Activated CD8-positive, alpha-beta memory T cell treated with anti-CD3 and anti-CD28 coated beads for 4 hours (primary cell): ENCODE measurements at regions not wholly inside any gene's neighbourhood (a gene's known extent, or its start where the extent isn't known, plus 50 kb on each side); places are given as distances from the start of the nearest gene placed in this dataset.

Experiments used
- DNase-seq, 2 donors: peaks; one replicate each; pipeline ENCODE4 v3.0.0-alpha.2; 2020; ENCODE audit warnings: low read depth in 2 of 2

DNA sequence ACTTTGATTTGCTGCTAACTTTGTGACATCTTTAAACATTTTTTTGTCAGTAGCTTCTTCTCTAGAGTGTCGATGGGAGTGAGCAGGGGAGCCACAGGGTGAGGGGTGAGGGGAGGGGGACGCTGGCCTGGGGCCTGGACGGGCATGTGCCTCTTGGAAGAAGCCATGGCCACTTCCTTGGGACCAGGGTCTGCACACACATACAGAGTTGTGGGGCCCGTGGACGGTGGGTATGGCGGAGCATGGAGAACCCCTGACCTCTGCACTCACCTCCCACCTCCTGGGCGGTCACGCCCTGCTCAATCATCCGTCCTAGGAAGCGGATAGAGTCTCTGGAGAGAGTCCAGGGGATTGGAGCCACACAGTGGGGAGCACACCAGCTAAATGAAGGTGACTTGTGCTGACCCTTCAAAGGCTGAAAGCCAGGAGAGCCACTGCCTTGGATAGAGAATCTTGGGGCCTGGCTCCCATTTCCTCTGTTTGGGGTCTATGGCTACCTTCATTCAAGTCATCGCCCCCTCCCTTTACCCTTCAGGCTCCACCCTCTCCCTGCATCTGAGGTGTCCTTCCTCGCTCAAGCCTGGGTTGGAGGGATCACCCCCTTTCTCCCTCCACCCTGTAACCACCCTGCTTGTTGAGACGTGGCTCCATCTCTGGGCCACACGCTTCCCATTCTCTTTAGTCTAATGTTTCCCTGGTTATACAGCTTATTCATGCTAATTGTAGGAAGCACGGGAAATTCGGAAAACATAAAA lies 63.9 kb upstream of the HAAO start:
- no peak for DNase-seq

DNA sequence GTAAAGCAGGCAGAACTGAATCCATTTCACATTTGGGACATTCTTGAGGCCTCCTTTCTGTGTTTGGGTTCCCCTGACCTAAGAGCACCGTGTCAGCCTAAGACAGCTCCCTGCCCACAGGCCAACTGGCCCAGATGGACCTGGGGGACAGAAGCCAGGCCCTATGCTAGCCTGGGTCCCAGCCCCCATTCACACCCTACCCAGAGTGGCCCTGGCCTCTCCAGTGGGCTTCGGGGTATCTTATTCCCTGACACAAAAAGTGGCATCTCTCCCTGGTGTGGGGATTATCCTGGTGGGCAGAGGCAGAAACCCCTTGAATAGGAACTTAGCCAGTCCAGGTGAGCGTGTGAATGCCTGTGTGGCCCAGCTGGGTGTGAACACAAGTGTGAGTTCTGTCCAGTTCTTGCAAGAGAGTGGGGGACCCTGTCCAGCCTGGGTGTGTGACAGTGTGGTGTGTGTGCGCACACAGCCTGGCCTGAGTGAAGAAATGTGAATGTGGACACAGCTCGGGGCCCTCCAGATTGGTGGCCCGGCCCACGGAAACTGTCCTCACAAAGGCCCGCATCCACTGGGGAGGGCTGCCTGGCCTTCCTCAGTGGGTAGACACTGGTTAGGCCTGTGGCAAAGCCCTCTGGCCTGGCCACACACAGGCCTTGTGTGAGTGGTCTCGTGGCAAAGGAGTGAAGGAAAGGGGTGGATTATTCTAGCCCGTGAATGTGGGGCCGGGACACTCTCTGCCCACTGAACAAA lies 63.0 kb upstream of the HAAO start:
- DNase-seq = no peak

GRCh38 chr2:42854207-42854818 lies 61.9 kb upstream of the HAAO start:
- no peak for DNase-seq

DNA sequence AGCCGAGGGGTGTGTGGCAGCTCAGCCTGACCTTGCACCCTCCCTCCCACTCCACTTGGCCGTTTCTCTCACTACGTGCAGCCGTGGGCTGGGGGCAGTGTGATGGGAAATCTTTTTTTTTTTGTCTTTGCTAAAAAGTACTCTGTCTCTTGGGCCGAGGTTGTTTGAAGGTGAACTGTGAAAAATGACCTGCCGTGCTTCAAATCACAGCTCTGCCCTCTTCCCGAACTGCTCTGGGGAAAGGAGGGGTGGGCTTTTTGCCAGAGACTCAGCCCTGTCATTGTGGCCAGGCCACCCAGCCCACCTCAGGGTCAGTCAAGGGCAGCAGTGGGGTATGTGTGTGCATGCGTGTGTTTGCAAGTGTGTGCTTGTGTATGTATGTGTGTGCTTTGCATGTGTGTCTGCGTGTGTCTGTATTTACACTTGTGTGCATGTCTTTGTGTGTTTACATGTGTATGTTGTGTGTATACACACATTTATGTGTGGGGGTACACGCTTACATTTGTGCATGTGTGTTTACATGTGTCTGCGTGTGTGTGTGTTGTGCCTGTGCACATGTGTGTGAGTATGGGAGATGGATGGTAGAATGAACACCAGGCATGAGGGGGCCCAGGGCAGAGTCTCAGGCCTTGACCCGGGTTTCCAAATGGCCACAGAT lies 61.3 kb upstream of the HAAO start:
- no peak for DNase-seq

DNA sequence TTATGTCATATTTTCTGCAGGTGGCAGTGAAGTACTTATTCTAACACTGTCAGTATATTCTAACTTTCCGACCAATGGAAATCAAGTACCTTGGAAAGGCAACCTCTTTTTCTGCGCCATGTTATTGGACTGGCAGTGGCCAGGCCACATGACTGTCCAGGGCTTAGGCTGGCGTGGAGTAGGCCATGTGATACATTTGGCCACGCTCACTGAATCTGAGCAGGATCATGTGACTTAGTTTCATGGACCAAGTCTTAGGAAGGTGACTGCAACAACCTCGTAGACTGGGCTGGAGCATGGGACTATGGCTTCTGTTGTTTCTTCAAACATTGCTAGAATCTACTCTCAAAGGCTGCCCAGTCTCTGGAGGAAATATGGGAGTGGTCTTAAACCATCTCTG lies 60.4 kb upstream of the HAAO start:
- DNase-seq = no peak

GRCh38 chr2:42851740-42852250 lies 59.4 kb upstream of the HAAO start:
- no peak for DNase-seq

- DNase-seq = no peak
Measured at GRCh38 chr2:42851186-42851585, 58.8 kb upstream of the HAAO start.

DNA sequence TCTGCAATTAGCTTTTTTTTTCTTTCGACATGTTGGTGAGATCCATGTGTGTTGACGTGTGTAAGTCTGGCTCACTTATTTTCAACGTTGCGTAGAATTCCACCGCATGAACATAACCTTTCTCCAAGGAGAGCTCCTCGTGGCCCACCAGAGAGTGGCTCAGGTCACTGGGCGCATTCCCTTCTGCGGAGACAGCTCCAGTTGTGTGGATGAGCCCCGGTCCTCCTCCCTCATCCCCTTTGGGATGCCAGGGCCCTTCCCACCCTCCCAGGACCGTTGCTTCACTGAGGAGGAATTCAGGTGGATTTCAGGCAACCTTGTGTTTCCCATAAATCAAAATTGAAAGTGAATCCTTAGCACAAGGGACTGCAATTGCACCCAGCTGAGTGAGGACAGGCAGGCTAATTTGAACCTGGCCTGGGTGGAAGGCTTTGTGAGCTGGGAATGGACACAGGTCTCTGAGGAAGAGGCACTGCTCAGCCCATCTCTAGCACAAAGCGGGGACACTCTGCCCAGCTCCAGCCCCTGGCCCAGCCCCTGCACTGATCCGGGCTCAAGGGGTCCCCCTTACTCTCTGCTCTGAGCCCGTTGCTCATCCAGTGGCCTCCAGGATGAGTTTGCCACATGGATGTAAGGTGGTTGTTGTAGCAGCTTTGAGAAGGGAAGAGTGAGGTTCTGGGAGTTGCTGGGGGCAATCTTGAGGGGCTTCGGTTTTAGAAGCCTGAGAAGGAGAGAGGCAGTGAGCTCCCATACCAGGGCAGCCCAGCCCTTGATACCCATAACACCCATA lies 57.8 kb upstream of the HAAO start:
- DNase-seq = no peak

DNA sequence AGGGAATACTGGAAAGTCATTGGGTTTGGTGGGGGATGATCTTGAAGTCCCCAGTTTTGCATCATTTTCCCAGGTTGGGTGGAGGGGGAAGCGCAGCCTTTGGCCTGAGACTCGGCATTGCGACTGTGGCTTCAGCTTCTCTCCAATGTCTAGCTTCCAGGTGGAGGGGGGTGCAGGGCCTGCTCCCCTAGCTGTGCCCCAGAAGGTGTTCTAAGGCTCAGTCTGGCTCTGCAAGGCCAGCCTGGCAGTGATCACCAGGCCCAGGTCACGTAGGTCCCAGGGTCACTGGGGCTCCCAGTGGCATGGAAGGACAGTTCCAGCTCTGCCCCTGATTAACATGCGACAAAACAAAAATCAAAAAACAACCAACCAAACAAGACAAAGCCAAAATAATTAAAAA lies 56.9 kb upstream of the HAAO start:
- DNase-seq = no peak

DNA sequence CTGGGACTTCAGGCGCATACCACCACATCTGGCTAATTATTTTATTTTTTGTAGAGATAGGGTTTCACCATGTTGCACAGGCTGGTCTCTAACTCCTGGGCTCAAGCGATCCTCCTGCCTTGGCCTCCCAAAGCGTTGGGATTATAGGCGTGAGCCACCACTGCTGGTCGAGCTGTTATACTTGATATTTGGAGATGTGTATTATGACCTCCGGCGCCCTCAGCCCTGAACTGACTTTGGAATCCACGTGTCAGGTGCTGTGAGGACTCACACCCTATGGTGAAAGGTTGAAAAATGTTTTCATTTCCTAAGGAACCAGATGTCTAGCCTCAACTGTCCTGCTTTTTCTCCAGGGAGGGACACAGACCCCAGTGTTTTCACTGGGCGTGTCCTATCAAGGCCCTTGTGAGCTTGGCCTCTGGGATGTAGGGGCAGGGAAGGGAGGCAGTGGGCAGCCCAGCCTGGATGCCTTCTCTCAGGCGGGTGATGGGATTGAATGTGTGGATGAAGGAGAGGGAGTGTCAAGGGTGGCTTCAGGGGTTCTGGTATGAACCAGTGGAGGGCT lies 56.4 kb upstream of the HAAO start:
- no peak for DNase-seq

DNA sequence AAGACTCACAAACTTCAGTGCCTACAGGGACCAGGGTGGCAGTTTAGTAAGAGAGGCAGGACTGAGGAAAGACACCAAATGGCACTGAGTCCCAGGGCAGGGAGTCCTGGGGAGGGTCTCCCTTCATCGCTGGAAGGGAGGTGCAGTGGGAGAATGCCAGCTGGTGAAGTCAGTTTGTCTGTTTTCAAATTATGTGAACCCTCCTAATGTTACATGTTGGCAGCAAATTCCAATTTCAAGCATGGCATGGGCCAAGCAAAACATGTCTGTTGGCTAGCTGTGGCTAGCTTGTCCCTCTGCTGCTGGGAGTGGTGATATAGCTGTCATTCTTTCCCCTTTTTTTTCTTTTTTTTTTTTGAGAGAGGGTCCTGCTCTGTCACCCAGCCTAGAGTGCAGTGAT lies 55.9 kb upstream of the HAAO start:
- DNase-seq = no peak

- no peak for DNase-seq
Measured at GRCh38 chr2:42847596-42848151, 55.3 kb upstream of the HAAO start.

DNA sequence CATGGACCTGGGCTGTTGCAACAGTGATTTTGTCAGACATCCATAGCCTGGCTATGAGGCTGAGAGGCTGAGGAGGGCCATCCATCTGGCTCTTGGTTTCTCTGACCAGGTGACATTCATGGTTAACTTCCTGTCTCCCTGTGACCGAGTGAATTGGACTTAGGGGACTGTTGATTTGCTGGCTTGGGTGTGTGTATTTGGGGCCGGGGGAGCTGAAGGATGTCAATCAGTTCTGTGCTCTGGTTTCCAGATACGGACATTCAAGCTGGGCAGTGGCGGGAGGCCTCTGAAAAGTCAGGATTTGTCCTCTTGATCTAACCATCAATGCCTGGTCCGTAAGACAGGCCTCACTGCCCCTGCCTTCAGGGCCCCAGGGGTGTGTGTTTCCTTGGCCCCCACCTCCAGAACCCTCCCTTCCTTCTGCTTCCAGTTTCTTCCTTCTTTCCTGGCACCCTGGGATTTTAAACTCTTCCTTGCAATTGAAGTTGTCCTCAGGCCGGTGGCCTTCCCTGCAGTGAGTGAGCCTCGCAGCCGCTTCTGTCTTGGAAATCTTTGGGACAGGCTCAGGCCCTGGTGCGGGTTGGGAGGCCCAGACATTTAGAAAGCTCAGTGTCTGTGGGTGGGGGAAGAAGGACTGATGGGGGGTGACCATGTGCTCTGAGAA lies 54.7 kb upstream of the HAAO start:
- DNase-seq = no peak

- DNase-seq = no peak
Measured at GRCh38 chr2:42846026-42846425, 53.6 kb upstream of the HAAO start.

- DNase-seq = no peak
Measured at GRCh38 chr2:42844901-42845821, 52.8 kb upstream of the HAAO start.

DNA sequence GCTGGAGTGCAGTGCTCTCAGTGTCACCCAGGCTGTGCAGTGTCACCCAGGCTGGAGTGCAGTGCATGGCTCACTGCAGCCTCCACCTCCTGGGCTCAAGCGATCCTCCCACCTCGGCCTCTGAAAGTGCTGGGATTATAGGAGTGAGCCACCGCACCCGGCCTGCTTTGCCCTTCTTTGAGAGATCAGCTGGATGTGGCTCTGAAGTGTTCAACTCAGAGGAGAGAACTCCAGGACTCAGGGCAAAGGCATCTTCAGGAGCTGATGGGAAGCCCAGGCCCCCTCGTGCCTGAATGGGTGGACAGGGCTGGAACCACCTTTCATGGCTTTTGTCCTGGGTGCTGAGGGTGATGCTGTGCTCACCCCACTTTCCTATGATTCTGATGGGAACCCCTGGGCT lies 52.0 kb upstream of the HAAO start:
- no peak for DNase-seq

GRCh38 chr2:42843611-42844010 lies 51.2 kb upstream of the HAAO start:
- no peak for DNase-seq

DNA sequence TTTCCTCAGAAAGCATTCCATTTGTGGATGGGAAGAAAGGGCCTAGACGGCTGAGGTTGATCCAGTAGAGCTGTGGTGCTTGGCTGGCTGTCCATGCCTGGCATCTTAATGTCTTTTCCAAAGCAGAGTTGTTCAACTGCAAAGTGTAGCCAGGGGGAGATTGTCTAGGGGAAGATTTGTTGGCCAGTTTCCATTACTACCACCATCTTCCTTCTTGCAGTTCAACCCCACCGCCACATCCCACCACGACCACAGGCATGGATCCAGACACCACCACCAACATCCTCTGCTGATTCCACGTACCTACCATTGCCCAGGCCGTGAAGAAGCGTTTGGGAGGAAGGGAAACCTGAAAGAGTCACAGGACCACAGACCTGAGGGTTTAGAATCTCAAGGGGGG lies 50.7 kb upstream of the HAAO start:
- no peak for DNase-seq

GRCh38 chr2:42842466-42842865 lies 50.1 kb upstream of the HAAO start:
- DNase-seq = no peak
